Renal cortical epithelial cell (primary cell): ENCODE measurements at regions not wholly inside any gene's neighbourhood (a gene's known extent, or its start where the extent isn't known, plus 50 kb on each side); places are given as distances from the start of the nearest gene placed in this dataset.
A peak's percentile ranks its signal among the peaks of the same experiment; 100 is the strongest.

Experiments used
- DNase-seq: peaks from one replicate; pipeline ENCODE4 v3.0.0-alpha.2; 2011; ENCODE audit warnings: low read depth

- peak; percentile 22 for DNase-seq
Observed at GRCh38 chr20:6886065-6886729, 118.7 kb downstream of the BMP2 start.

- DNase-seq = no peak
Observed at GRCh38 chr20:6887966-6888365, 120.5 kb downstream of the BMP2 start.

- DNase-seq = no peak
Observed at GRCh38 chr20:6888736-6889395, 121.4 kb downstream of the BMP2 start.

DNA sequence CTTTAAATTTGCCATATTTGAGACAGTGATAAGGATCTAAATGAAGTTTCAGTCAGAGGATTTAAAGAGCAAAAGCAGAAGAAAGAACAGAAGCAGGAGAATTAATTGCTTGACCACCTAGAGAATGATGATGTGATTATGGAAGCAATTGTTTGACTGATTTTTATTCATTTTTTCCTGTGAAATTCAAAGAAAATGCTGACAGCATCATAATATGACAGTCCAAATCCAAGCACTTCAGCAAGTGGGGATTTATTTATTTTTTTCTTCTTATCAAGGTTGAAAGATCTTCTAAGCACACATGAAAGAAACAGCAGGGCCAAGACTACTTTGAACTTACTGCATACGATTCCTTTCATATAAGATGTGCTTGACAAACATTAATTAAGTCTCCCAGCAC lies 125.2 kb downstream of the BMP2 start:
- DNase-seq = no peak

DNA sequence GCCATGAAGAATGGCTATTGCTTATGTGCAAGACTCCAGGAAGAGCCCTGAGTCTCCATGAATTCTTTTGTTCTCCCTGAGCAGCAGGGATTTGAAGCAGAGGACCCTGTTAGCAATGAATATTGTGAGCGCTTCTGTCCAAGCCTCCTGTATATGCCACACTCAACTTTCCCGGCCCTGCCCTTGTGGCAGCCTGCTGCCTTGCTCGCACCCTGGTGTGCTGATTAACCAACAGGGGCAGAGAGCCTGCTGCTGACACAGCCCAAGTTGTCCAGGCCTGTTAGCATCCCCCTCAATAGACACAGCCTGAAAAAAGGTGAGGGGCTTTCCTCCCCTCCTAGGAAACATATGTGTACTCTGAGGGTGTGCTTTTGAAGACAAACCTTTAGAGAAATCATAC lies 131.4 kb downstream of the BMP2 start:
- no peak for DNase-seq

DNA sequence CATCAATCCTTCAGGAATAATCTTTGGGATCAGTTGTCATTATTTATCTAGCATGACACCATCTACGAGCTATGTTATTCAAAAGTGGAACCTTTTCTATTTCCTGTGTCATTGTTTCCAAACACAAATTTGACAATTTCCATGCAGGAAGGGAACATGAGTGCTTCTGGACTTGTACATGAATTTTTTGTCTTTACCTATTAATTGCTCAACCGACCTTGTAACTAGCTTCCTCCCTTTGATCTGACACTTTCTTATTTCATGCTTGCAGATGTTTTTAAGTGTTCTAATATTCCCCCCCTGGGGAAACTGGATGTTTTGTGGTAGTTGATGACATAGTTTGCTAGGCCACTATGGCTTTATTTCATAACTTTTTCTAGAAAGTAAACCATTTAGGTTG lies 139.4 kb downstream of the BMP2 start:
- peak; percentile 27 for DNase-seq

- DNase-seq = no peak
Observed at GRCh38 chr20:6908673-6909072, 141.2 kb downstream of the BMP2 start.

GRCh38 chr20:6909608-6910007 lies 142.1 kb downstream of the BMP2 start:
- no peak for DNase-seq

GRCh38 chr20:6914986-6915385 lies 147.5 kb downstream of the BMP2 start:
- DNase-seq = no peak

GRCh38 chr20:6916938-6917337 lies 149.5 kb downstream of the BMP2 start:
- DNase-seq = no peak

- DNase-seq = no peak
Observed at GRCh38 chr20:6919792-6920468, 152.4 kb downstream of the BMP2 start.

DNA sequence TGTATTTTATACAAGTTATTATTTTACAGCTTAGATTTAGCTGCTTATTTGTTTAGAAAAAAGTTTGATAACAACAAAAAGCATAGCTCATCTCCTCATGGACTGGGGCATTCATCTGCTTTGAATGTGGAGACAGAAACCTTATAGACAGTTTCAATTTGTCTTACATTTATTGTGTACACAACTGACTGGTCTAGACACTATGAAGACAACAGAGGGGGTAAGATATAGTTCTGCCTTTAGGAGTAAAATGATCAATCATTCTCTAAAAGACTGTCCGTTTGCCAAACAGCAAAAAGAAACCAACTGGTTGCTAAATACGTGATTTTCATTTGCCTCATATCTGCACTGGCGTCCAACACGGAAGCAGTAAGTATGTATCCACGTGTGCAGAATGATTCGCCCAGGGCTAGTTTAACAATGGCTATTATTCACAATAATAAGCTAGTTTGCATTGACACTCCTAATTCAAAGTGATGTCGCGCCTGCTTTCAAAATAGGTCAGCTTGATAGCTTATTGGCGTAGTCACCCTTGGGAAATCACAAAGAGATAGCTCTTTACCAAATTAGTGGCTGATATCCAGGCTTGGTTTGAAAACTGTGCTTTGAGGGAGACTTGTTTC lies 153.6 kb downstream of the BMP2 start:
- no peak for DNase-seq

GRCh38 chr20:6921717-6922386 lies 154.4 kb downstream of the BMP2 start:
- no peak for DNase-seq

DNA sequence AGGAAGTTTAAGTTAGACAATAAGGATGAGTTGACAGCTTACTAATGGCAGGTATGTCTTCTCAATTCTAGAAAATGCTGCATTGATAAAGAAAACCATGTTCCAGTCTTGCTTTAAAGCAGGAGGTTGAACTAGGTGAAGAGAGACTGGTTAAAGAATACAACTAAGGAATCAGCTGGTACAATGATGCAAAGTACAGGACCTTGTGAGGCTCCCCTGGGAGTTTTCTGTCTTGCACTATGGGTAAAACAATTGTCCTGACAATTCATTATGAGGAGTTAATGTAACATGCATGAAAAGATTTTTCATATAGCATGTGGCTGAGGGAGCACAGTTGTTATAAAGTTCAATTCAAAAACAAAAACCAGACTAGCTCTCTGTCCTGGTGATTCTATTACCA lies 157.2 kb downstream of the BMP2 start:
- no peak for DNase-seq

GRCh38 chr20:6925744-6926278 lies 158.3 kb downstream of the BMP2 start:
- DNase-seq = no peak

DNA sequence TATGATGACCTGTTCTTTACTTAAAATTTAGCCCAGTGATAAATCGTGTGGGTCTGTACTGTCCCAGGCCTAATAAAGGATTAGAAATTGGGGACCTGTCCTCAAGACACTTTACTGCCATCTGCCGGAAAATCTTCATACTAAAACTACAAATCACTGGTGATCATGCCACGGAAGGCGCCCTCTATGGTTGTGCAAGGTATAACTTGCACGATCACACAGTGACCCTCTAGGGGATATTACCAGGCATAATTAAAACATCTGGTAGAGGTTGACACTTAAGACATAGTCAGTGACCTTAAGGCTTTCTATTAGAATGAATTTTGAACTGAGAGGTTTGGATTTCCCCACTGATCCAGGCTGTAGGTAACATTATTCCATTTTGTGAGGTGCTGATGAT lies 172.6 kb downstream of the BMP2 start:
- peak; percentile 28 for DNase-seq

GRCh38 chr20:6940876-6941275 lies 173.4 kb downstream of the BMP2 start:
- peak; percentile 56 for DNase-seq

DNA sequence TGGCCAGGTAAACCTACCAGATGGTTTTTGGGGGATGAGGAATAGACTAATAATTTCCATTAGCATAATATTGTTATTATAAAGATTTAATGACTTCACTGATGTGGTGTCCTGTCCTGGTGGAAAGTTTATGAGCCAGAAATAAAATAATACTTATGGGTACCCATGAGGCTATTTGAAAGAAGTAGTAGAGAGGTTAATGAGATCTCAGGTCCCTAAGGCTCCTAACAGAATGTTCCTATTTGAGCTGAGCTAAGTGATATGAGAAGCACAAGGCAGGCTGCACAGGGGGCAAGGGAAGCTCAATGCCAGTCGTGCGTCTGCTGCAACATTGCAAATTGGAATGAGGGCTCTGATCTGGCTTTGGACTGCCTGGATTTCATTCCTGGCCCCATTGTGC lies 174.1 kb downstream of the BMP2 start:
- DNase-seq = no peak

DNA sequence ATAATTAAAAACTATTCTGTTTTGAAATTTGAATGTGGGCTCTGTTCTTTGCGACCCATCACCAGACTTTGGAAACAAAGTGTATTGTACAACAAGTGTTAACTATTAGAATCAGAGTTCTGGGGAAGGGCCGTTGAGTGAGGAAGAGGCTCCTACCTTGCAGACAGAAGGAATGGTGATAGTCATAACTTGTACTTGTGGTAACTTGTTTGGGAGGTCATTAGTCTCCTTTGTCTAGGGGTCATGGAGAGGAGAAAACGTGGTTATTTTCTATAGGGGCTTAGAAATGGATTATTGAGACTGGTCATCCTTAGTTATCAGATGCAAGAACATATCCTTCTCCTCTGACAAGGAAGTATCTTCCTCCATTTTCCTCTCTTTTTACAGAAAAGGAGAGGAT lies 174.8 kb downstream of the BMP2 start:
- DNase-seq = no peak

- no peak for DNase-seq
Observed at GRCh38 chr20:6944292-6944691, 176.8 kb downstream of the BMP2 start.

GRCh38 chr20:6953611-6954010 lies 186.1 kb downstream of the BMP2 start:
- DNase-seq = no peak

GRCh38 chr20:6954219-6954618 lies 186.7 kb downstream of the BMP2 start:
- DNase-seq = no peak
